IMR-90 (cell line): ENCODE measurements at regions not wholly inside any gene's neighbourhood (a gene's known extent, or its start where the extent isn't known, plus 50 kb on each side); places are given as distances from the start of the nearest gene placed in this dataset.

Experiments
- BHLHE40 ChIP-seq: fragments of 150-350 bp; IDR thresholded peaks from 2 replicates; pipeline ENCODE4 v1.6.1; 2016; ENCODE audit warnings: mild to moderate bottlenecking, low read depth, low read length
- CEBPB ChIP-seq: IDR thresholded peaks from 2 replicates; pipeline ENCODE4 v1.6.1; 2012; ENCODE audit warnings: low read depth, low read length, improper control_type of control experiment
- CHD1 ChIP-seq: IDR thresholded peaks from 2 replicates; pipeline ENCODE4 v1.6.1; 2012; ENCODE audit warnings: low read depth, low read length, improper control_type of control experiment
- MAZ ChIP-seq: IDR thresholded peaks from 2 replicates; pipeline ENCODE4 v1.6.1; 2012; ENCODE audit warnings: low read depth, mild to moderate bottlenecking, low read length, improper control_type of control experiment, moderate library complexity, borderline replicate concordance
- MXI1 ChIP-seq: IDR thresholded peaks from 2 replicates; pipeline ENCODE4 v1.6.1; 2012; ENCODE audit warnings: low read depth, mild to moderate bottlenecking, low read length, moderate library complexity, borderline replicate concordance
- POLR2A ChIP-seq: IDR thresholded peaks from 2 replicates; pipeline ENCODE4 v1.6.1; 2012; ENCODE audit warnings: mild to moderate bottlenecking, low read depth, low read length
- RAD21 ChIP-seq: IDR thresholded peaks from 2 replicates; pipeline ENCODE4 v1.6.1; 2012; ENCODE audit warnings: low read length, improper control_type of control experiment
- RFX5 ChIP-seq: IDR thresholded peaks from 2 replicates; pipeline ENCODE4 v1.8.0; 2012; ENCODE audit warnings: low read depth, mild to moderate bottlenecking, low read length, moderate library complexity
- SMC3 ChIP-seq: fragments of 150-350 bp; IDR thresholded peaks from 2 replicates; pipeline ENCODE4 v1.6.1; 2016; ENCODE audit warnings: low read depth, mild to moderate bottlenecking, antibody characterized with exemption, low read length, moderate library complexity
- TF ChIP-seq, protein P1 (sequence below): conservative IDR thresholded peaks from 2 replicates; pipeline ENCODE4 v1.5.1; 2012; ENCODE audit warnings: mild to moderate bottlenecking, low read depth, low read length, improper control_type of control experiment
- TF ChIP-seq, protein P2 (sequence below): fragments of 150-350 bp; IDR thresholded peaks from 2 replicates; pipeline ENCODE4 v1.6.1; 2016; ENCODE audit warnings: low read depth, mild to moderate bottlenecking, low read length, moderate library complexity, borderline replicate concordance

DNA sequence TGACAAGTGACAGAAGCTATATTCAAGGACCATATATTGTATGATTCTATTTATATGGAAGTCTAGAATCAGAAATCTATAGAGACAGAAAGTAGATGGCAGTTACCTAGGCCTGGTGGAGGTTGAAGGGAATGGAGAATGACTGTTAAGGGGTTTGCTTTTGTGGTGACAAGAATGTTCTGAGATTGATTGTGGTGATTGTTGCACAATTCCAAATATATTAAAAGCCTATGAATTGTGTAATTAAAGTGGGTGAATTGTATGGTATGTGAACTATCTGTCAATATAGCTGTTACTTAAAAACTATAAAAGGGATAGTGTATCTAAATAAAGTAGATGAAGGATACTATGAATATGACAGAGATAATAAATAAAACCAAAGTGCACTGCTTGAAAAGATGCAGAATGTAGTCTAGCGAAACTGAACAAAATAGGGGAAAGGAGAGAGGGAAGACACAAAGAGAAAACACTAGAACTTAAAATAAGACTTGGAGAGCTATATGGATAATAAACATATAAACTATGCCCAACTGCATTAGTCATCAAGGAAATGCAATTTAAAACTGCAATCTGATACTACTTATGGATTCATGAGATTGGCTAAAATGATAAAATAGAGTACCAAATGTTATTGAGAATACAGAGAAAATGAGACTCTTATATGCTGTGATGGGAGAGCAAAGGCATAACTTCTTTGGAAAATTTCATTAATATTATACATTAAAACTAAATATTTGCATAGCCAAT, 82.1 kb upstream of the BANK1 start:
- TF ChIP-seq, protein P1, sequence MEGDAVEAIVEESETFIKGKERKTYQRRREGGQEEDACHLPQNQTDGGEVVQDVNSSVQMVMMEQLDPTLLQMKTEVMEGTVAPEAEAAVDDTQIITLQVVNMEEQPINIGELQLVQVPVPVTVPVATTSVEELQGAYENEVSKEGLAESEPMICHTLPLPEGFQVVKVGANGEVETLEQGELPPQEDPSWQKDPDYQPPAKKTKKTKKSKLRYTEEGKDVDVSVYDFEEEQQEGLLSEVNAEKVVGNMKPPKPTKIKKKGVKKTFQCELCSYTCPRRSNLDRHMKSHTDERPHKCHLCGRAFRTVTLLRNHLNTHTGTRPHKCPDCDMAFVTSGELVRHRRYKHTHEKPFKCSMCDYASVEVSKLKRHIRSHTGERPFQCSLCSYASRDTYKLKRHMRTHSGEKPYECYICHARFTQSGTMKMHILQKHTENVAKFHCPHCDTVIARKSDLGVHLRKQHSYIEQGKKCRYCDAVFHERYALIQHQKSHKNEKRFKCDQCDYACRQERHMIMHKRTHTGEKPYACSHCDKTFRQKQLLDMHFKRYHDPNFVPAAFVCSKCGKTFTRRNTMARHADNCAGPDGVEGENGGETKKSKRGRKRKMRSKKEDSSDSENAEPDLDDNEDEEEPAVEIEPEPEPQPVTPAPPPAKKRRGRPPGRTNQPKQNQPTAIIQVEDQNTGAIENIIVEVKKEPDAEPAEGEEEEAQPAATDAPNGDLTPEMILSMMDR: no peak
- no peak for TF ChIP-seq MXI1
- TF ChIP-seq CEBPB: 0 out of 2 replicates have a peak, but pooled peaks have one; percentile 16
- TF ChIP-seq, protein P2, sequence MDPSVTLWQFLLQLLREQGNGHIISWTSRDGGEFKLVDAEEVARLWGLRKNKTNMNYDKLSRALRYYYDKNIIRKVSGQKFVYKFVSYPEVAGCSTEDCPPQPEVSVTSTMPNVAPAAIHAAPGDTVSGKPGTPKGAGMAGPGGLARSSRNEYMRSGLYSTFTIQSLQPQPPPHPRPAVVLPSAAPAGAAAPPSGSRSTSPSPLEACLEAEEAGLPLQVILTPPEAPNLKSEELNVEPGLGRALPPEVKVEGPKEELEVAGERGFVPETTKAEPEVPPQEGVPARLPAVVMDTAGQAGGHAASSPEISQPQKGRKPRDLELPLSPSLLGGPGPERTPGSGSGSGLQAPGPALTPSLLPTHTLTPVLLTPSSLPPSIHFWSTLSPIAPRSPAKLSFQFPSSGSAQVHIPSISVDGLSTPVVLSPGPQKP: no peak
- TF ChIP-seq SMC3: no peak
- no peak for TF ChIP-seq POLR2A
- no peak for TF ChIP-seq RAD21
- no peak for TF ChIP-seq CHD1
- no peak for TF ChIP-seq RFX5
- TF ChIP-seq MAZ: no peak
- TF ChIP-seq BHLHE40: no peak
